GM19035 (cell line): ENCODE measurements at regions not wholly inside any gene's neighbourhood (a gene's known extent, or its start where the extent isn't known, plus 50 kb on each side); places are given as distances from the start of the nearest gene placed in this dataset.

Source experiments
- ATAC-seq: cut with Tn5 transposase; IDR thresholded peaks from one replicate; pipeline ENCODE4 v1.9.1; 2021; ENCODE audit not compliant: unreplicated experiment

DNA sequence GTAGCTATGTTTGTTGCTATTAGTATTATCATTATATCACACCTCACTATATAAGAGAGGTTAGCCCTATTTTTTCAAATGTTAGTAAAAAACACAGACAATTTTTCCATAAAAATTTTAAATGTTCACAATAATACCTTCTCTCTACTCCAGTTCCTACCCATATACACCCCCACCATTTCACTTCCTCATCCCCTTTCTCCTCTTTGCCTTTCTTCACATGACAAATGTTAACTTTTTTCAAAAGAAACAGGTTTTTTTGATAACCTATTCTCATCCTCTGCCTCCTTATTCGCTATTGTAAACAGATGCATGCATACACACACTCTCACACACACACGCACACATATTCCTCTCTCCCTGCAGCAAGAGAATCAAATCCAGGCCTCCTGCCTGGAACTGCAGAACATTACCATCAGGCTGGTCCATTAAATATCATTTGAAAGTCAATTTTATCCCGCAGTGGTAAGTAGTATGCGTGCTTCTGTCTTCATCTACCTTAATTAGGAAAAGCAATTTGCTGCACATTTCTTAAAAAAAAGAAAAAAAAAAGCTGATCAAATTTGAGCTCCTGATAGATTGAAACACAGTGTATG, 55.5 kb downstream of the MID1IP1 start:
- ATAC-seq = no peak

DNA sequence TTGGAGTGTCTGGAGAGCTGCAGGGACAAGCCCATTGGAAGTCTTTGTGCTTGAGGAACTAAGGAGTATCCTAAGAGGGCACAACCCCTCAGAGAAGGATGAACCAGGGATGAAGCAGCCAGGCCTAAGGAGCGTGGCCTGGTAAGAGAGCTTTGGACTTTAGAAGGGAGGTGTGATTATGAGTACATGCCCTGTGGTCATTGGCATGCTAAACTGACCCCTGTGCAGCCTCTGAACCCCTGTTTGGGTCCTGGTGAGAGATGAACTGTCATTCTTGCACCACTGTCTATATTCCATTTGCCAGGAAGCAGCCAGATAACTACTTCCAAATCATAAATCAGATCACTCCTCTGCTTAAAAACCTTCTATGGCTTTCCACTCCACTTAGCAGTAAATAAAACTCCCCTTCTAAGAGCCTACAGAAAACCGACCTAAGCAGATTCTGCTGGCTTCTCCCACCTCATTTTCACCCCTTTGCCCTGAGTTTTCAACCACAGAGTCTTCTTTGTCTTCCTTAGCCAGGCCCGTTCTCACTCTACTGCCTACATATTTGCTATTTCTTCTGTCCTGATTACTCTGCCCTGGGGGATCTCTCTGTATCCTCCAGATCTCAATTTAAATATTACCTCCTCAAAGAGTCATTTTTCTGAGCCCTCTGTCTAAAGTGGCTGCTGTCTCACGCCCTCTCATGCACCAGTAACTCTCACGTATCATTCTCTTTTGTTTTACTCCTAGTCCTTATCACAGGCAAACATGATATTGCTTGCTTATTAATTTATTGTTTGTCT, 56.7 kb downstream of the MID1IP1 start:
- ATAC-seq = no peak

DNA sequence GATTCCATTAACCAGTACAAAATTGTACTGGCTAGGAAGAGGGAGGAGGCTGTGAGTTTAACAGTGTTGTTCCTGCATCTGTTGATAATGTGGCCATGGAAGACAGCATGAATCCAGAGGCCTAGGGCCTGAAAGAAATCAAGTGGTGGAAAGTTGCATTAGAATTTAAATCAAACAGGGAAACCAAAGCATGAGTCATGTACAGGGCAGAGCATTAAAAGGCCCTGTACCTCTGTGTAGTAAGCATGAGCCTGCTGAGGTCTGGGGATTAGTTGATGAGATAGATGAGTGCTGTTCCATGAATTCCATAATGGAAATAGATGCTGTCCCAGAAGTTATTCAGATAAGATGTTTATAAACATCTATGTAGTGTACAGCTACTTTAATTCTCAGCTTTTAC, 58.3 kb downstream of the MID1IP1 start:
- no peak for ATAC-seq

DNA sequence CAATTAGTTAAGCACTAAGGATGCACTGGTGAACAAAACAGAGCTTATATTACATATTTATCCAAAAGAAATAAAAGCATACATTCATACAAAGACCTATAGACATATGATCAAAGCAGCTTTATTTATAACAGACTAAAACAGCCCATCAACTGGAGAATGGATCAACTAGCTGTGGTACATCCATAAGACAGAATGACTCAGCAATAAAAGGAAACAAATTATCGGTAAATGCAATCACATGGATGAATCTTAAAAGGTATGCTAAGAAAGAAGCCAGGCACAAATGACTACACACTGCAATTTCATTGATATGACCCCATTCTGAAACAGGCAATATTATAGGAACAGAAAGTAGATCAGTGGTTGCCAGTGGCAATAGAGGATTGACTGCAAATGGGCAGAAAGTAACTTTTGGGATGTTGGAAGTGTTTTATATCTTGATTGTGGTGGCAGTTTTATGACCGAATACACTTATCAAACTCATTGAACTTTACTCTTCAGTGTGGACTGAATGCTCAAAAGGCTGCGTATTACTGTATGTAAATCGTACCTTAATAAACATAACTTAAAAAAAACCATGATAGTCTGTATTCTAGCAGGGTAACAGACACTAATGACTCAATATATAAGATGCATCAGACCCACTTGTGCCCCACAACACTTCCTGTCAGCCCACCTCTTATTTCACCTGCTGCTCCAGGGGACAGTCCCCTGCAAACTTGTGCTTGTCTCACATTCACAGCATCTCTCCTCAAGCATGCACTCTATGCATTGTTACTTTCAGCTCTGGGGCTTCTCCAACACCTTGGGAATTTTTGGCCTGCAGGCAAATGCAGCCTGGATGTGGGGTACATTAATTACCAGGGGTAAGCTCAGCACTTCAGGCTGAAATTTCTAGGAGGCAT, 59.1 kb downstream of the MID1IP1 start:
- ATAC-seq = no peak

DNA sequence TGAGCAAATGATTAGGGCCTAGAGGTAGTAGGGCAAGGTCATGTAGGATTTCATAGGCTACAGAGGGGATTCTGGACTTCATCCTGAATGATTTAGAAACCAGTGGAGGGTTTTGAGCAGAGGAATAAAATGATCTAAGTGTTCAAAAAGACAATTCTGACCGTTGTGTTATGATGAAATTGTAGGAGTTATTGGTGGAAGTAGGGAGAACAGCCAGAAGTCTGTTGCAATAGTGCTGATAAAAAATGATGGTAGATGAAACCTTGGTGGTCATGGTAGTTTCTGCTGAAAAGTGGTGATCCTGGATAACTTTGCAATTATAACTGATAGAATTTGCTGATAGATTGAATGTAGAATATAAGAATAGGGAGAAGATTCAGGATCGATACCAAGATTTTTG, 60.2 kb downstream of the MID1IP1 start:
- no peak for ATAC-seq

DNA sequence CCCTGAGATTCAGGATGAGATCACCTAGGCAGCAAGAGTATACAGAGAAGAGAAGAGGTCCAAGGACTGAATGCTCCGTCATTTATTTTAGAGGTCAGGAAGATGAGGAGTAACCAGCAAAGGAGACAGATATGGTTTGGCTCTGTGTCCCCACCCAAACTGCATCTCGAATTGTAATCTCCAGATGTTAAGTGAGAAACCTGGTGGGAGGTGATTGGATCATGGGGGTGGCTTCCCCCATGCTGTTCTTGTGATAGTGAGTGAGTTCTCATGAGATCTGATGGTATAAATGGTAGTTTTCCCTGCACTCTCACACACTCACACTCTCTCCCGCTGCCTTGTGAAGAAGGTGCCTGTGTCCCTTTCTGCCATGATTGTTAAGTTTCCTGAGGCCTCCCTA, 60.8 kb downstream of the MID1IP1 start:
- ATAC-seq = no peak

DNA sequence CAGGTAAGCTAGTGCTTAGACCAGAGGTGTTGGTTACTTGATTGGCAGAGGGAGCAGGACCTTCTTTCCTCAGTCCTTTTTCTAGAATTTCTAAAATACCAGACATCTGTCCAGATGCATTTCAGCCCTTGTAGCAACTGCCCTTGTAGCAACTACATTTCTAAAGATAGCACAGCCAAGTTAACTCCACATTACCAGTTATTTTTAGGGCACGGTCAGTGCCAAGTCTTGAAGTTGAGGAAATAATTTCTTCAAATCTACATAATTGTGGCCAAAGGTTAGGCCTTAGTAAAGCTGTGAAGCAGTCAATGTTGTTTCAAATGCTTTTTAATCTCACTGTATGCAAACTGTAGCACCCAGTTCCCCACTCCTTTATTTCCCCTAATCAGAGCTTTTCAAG, 62.9 kb downstream of the MID1IP1 start:
- no peak for ATAC-seq

DNA sequence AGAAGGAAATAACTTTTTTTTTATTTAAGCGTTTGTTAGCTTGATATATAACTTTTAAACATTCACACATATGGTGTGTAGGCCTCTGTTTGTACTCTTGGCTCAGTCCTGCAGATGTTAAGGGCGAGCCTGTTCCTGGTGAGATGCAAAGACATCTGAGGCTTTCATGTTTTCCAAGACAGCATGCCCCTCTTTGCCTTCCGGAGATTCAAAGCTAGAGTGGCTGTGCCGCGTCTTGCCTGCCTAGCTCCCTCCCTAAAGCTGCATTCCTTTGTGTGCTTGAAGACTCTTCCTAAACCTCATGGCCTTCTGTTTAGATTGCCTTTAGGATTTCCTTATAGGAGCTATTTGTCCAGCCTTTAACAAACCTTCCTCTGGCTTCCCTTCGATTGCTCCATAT, 67.1 kb downstream of the MID1IP1 start:
- no peak for ATAC-seq

DNA sequence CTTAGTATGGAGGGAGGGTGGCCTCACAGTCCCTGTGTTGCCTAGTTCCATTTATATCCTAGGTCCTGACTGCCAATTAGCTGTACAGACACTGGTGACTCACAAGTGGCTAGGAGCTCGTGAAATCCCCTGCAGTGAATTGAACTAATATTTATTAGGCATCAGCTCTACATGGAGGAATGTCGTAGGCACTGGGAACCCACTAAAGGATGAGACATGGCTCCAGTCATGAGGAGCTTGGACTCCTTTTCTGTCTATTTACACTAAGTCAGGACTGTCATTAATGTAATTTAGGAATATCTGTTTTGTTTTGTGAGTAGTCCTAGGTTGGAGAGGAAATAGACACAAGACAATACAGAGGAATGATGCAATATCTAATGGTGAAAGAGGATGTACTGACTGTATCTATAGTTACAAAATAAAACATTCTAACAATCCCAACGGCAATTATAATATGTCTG, 67.7 kb downstream of the MID1IP1 start:
- ATAC-seq = no peak

DNA sequence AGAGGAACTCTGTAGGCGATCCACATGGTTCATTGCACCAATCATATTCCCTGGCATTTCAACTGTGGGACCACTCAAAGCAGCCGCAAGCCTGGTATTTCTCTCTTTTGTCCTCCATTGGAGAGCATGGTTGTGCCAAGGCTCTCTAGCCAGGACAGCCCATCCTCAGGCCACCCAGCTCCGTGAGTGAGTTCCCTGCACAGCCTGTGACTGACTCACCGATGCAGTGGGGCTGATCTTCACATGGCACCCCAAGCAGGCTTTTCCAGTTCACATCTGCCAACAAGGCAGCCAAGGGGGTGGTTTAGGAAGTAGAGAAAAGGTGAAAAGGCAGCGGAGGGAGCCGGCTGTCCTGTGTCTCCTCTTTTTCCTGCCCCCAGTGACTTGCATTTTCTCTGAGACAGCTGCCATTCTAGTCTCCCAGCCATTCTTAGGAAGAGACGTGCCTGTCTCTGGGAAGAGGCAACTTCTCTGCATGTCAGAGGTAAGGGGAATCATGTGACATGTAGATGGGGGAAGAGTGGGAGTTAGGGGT, 69.2 kb downstream of the MID1IP1 start:
- ATAC-seq = no peak

DNA sequence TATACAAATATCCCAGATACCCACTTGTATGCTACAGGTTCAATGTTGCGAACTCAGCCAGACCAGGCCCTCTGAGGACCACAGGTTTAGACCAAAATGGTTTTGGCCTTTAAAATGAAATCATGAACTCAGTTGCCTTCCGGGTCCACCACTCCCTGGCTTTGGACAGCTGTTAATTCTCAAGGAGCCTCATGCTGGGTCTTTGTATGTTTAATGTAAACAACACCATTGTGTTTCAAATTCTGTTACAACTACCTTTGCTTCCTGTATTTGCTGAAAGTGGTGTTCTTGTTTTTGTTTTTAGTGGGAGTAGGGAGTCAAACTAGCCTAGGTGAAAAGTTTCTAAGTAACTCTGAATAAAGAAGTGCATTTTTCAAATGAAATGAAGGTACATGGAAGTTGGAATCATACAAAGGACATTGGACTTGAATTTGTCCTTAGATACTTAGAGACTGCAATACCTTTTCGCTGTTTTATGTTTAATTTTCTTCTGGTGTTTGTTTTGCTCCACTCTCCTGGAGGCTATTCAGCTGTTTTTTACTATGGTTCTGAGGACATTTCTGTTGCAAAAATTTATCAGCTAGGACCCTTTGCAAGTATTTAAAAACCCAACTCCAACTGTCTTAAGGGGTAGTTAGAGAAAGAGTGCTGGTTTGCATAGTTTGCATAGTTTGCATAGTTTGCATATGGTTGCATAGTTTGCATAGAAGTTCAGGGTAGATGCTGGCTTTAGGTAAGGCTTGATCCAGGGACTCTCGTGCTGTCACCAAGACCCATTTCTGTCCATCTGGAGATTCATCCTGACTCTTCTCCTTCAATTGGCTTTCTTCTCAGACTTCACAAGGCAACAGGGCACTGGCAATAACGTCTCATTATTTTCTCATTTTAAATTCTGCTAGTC, 70.1 kb downstream of the MID1IP1 start:
- ATAC-seq = no peak

DNA sequence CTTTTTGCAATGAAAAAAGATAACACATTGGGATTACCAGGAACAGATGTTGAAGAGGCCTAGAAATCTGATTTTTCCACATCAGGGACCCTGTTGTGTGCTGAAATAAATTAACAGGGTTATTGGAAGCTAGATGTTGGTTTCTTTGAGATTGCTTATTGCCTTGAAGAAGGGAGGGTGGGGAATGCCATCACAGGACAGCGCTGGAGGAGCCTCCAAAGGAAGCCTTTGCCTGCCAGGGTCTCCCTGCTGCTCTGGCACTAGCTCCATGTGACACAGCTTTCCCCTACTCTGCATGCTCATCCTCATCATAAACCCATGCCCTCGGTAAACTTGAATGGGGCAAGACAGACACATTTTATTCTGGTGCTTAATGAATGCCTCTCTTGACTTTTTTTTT, 76.1 kb downstream of the MID1IP1 start:
- ATAC-seq = no peak

DNA sequence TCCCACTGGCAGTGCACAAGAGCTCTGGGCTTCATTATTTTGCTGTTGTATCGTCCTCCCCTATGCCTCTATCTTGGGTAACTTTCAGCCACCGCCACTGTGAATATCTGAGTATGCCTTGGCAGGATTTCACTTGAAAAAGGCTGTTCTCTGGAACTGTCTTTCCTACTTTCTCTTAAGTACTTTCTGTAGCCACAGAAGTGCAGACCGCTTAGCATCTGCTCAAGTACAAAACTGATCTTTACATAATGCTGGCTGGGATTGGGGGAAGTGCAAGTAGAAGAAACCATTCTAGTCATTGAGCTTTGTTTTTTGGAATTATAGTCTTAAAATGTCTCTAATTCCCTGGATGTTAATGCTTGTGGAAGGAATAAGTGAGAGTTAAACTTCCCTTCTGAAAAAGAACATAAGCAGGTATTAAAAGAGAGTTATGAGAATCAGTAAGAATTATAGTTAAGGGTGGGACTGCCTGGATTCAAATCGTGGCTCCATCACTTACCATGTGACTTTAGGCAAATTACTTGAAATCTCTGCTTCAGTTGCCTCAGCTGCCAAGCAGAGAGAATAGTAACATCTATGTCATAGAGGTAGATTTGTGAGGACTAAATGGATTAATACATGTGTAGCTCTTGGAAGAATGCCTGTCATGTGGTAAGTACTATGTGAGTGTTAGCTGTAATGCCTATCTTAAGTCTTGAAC, 77.5 kb downstream of the MID1IP1 start:
- ATAC-seq = no peak

DNA sequence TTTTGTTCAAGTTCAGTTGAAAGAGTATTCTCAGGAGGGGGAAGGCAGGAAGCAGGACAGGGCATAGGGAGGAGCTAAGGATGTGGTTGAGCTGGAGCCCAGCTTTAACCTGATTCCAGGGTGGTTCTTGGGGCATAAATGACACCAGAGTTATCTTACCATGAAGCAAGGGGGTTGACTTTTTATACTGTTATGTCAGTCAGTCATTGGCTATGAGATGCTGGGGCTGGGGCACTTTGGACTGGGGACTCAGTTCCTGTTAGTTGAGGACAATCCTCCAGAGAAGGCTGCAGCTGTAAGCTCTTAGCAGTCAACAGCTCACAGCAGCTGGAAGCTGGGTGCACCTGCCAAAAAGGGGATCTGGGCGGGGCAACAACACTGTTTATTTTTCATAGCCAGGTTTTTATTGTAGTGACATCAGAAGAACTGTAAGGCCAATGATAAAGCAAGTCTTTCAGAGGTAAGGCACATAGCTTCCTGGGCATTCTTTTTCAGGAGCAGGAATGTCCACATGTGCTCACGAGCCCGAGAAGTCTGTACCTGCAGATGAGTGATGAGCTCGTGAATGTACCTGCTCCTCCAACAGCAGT, 78.5 kb downstream of the MID1IP1 start:
- ATAC-seq = peak; percentile 62

DNA sequence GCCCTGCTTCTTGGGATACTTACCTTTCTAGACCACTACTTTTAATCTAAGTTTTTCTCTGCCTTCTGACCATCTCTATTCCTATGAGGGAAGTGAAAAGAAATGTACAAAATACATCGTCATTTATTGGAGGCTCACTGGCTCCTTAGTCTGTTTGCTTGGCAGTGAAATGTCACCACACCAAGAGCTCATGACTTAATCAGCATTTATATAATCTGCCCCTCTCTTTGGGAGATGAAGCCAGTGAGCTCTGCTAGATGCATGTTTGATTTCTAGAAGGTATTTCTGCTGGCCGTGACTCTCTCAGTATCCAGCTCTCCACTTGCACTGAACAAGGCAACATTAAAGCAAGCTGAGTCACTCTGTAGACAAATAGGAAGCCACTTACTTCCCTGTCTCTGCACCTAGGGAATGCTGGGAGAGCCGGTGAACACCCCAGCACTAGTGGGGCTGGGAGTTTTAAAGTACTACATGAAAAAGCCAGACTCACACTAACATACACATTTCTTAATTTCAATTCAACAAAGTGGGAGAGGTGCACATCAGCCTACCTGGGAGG, 79.1 kb downstream of the MID1IP1 start:
- ATAC-seq = no peak

DNA sequence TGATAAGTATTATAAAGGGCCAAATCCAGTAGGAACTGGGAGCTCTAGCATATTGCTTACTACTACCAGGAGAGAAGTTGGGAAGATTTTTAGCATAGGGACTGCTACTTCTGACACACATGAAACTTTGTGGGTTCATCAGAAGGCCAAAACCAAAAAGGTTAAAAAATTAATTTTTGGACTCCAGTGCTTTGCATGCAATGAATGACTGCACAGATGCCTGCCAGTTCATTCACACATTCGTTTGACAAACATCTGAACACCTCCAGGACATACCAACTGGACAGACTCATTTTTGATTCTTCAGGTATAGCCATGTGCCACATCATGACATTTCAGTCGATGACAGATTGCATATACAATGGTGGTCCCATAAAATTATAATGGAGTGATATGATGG, 79.8 kb downstream of the MID1IP1 start:
- no peak for ATAC-seq

DNA sequence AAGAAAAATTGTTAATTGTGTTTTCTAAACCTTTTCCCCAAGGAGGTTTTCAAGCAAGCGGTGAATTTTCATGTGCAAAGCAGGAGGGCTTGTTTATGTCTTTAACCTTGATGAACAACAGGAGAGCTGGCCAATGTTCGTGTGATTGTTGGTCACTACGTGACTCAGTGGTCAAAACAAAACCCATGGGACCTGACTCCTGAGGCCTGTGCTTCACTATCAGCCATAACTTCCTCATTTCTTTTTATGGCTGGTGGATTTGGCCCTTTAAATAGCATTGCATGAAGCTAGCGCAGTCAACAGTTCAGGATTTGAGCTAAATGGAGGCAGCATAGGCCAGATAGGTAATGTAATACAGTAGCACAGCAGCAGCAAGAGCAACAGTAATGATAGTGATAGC, 80.5 kb downstream of the MID1IP1 start:
- no peak for ATAC-seq

DNA sequence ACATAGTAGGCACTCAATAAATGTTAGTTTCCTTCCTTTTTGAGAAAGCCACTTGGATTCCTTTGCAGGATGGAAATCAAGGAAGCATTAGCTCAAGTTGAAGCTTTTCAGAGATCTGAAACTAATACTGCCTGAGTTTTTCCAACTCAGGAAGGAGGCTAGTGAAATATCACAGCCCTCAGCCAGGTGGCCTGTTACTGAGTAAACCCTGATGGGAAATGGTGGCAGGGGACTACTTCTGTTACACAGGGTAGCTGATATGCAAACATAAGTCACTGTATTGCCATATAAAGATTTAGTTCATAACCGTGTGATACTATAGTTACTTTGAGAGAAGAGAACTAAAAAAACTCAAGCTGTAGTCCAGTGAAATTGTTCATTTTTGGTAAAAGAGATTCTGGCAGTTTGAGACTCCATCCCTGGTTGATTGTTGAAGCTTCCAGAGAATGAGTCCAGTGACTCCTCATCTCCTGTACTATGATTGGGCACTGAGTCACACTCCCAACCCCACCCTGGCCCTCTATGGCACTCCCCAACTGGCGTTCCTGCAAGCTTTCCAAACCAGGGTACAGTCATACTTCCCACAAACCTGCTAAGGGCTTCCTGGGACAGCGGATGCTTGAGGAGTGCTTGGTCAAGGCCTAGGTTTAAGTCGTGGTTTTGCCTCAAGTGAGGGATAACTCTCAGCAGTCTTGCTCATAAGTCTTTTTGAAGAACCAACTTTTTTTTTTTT, 81.8 kb downstream of the MID1IP1 start:
- ATAC-seq = no peak

DNA sequence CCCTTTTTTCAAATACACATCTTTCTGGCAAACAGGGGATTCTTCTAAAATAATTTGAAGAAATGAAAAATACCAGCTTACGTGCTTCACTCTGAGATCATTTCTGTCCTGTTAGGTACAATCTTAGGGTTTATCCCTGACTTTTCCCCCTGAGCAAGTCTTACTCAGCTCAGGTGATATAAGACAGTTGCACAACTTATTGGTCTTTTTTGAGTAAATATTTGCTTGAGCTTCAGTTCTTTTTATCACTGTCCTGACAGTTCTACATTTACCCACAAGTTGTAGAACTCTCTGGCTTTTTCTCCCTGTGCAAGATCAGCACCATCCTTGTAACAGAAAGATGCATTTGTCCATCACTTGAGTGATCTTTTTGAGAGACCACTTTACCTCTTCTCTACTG, 84.9 kb downstream of the MID1IP1 start:
- ATAC-seq = no peak
